ENCODE measurements at regions not wholly inside any gene's neighbourhood (a gene's known extent, or its start where the extent isn't known, plus 50 kb on each side); places are given as distances from the start of the nearest gene placed in this dataset.

DNA sequence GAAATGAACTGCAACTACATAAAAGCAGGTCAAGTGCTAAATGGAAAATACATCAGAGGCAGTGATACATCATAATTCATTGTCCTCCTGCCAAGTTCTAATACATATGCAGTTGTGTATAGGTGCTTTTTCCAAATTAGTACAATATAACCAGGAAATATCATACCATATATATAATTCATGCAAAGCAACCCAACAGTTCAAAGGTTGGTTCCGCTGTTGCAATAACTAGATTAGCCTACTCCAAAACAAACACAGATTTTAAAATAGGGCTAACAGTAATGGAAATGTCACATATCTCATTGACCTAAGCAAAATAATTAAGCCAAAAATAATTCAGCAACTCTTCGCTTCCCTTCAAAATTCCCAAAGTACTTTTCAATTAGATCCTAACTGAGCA, 88.9 kb upstream of the NEBL start:
- Histone ChIP-seq H3K27me3 (ENCODE audit: low read depth) (no peaks in the 10 kb centered on the region), H3K36me3 (no peaks in the 10 kb centered on the region), H3K4me1 (peaks cover 4% of the 10 kb centered on the region), H3K9me3 (no peaks in the 10 kb centered on the region), H3K4me3 (no peak overlapping the region), H3K27ac (no peak overlapping the region)
- DNase-seq (no peak), ATAC-seq (no peak)
- no peak for TF ChIP-seq CTCF (IDR thresholded peaks at IDR 0.05)
- intact Hi-C loops (cut with DNase I) = no loop called here

- Histone ChIP-seq H3K9me3 (no peaks in the 10 kb centered on the region), H3K27me3 (ENCODE audit: low read depth) (no peaks in the 10 kb centered on the region), H3K4me3 (no peak overlapping the region), H3K36me3 (no peaks in the 10 kb centered on the region), H3K27ac (no peak overlapping the region), H3K4me1 (no peaks in the 10 kb centered on the region)
- intact Hi-C loops (cut with DNase I) = no loop called here
- no peak for ATAC-seq
- no peak for DNase-seq
- TF ChIP-seq CTCF (IDR thresholded peaks at IDR 0.05) = no peak
Measured at GRCh38 chr10:20984662-20985061, 87.6 kb upstream of the NEBL start.

- no peak for DNase-seq
- Histone ChIP-seq H3K4me3 (no peak overlapping the region), H3K36me3 (no peaks in the 10 kb centered on the region), H3K9me3 (no peaks in the 10 kb centered on the region), H3K4me1 (no peaks in the 10 kb centered on the region), H3K27me3 (ENCODE audit: low read depth) (no peaks in the 10 kb centered on the region), H3K27ac (no peak overlapping the region)
- intact Hi-C loops (cut with DNase I) = no loop called here
- TF ChIP-seq CTCF (IDR thresholded peaks at IDR 0.05) = no peak
- no peak for ATAC-seq
Measured at GRCh38 chr10:20981419-20981953, 84.4 kb upstream of the NEBL start.

GRCh38 chr10:20978617-20979016, 81.5 kb upstream of the NEBL start:
- intact Hi-C loops (cut with DNase I) = no loop called here

DNA sequence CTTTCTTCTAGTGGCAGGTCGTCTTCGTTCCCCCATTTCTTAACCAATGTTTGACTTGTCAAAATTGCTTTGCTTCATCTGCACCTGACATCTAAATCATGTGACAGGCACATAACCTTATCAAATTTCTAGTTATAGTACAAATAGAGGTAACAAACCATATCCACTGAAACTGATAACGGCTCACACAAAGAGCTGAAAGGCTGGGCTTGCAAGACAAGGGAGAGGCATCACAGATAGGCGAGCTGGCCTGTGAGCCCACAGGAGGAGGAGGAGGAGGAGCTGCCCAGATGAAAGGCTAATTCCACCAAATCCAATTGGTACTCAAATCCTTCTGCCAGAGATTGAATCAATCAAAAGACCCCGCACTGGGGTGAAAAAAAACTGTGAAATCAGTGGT, 80.2 kb upstream of the NEBL start:
- intact Hi-C loops (cut with DNase I) = no loop called here
- ATAC-seq = no peak
- no peak overlapping the region for H3K4me3 ChIP-seq

More at GRCh38 chr10:20978617-20979016, 81.5 kb upstream of the NEBL start:
- H3K27me3 ChIP-seq (ENCODE audit: low read depth) = no peaks in the 10 kb centered on the region
- no peaks in the 10 kb centered on the region for H3K9me3 ChIP-seq
- DNase-seq = no peak
- TF ChIP-seq CTCF (IDR thresholded peaks at IDR 0.05) = no peak
- H3K27ac ChIP-seq = no peak overlapping the region
- H3K4me1 ChIP-seq = no peaks in the 10 kb centered on the region
- no peak for ATAC-seq
- H3K4me3 ChIP-seq = no peak overlapping the region
- H3K36me3 ChIP-seq = no peaks in the 10 kb centered on the region

More for the DNA sequence above, 80.2 kb upstream of the NEBL start:
- H3K27me3 ChIP-seq (ENCODE audit: low read depth) = no peaks in the 10 kb centered on the region
- H3K4me1 ChIP-seq = no peaks in the 10 kb centered on the region
- no peak for TF ChIP-seq CTCF (IDR thresholded peaks at IDR 0.05)
- DNase-seq = no peak
- H3K9me3 ChIP-seq = no peaks in the 10 kb centered on the region
- no peak overlapping the region for H3K27ac ChIP-seq
- no peaks in the 10 kb centered on the region for H3K36me3 ChIP-seq

Data from lower lobe of right lung (tissue), 2 donors.